Right renal pelvis (tissue), 4 donors: ENCODE measurements at regions not wholly inside any gene's neighbourhood (a gene's known extent, or its start where the extent isn't known, plus 50 kb on each side); places are given as distances from the start of the nearest gene placed in this dataset.
"Not testable (repeated sequence)": the region's sequence is repeated elsewhere in the genome, so short reads cannot be mapped to it uniquely, and the experiment has no call there.

ENCODE experiments used
- DNase-seq, 4 donors: peaks; one replicate each; pipeline ENCODE4 v3.0.0-alpha.2; 2013; ENCODE audit warnings: low read depth in 4 of 4, low spot score in 3 of 4, missing footprints in 1 of 4

- no peak for DNase-seq
Observed at GRCh38 chr15:35286721-35287120, 201.6 kb upstream of the NANOGP8 start.

DNA sequence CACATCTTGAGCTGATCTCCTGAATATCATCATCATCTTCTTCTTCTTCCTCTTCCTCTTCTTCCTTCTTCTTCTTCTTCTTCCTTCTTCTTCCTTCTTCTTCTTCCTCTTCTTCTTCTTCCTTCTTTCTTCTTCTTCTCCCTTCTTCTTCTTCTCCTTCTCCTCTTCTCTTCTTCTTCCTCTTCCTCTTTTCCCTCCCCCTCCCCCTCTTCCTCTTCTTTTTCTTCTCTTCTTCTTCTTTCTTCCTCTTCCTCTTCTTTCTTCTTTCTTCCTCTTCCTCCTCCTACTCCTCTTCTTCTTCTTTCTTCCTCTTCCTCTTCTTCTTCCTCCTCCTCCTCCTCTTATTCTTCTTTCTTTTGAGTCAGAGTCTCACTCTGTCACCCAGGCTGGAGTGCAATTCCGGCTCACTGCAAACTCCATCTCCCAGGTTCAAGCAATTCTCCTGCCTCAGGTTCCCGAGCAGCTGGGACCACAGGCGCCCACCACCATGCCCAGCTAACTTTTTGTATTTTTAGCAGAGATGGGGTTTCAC lies 197.9 kb upstream of the NANOGP8 start:
- no peak for DNase-seq

GRCh38 chr15:35281515-35281914 lies 196.4 kb upstream of the NANOGP8 start:
- no peak for DNase-seq

DNA sequence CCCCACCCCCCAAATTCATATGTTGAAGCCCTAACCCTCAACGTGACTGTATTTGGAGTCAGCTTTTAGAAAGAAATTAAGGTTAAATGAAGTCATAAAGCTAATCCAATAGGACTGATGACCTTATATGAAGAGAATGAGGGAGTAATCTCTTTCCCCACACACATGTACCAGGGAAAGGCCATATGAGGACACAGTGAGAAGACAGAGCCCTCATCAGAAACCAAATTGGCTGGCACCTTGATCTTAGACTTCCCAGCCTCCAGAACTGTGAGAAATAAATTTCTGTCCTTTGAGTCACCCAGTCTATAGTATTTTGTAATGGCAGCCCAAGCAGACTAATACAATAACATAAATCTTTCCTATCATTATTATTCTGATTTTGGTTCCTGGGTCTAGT lies 194.7 kb upstream of the NANOGP8 start:
- DNase-seq: no peak

DNA sequence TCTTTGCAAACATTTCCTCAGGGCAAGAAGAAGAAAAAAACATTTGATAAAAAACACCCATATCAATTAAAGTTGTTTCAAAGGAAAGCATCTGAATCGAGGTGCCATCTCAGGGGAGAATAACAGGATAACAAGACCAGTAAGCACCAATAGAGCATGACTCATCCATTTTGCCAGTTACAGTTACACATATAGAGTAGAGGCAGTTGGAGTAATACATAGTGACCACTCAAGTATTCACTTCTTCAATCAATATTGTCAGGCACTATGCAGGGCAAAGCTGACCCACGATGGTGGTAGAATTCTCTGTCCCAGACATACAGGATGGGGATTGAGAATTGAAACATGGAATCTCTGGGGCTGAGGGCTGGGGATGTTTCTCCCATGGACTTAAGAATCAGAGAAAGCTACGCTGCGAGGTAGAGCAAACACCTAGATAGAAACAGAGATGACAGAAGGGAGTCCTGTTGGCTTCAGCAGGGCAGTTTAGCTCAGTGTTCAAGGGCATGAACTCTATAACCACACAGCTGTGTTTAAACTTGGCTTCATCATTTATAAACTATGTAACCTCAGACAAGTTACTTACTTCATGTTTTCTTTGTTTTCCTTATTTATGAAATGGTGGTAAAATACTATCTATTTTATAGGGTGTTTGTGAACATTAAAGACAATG lies 186.4 kb upstream of the NANOGP8 start:
- no peak for DNase-seq

GRCh38 chr15:35260941-35261340 lies 175.8 kb upstream of the NANOGP8 start:
- no peak for DNase-seq

DNA sequence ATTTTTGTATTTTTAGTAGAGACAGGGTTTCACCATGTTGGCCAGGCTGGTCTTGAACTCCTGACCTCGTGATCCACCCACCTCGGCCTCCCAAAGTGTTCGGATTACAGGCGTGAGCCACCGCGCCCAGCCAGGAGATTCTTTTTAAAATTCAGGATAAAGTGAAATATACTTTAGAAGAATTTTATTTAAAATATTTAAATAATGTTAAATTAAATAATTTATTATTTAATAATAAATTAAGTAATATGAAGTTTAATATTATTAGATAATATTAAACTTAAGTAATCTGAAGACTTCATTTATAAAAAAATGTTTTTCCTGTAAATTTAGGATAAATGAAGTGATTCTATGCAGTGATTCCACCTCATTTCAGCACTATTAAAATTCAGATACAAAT lies 175.2 kb upstream of the NANOGP8 start:
- DNase-seq: not testable (repeated sequence)

- no peak for DNase-seq
Observed at GRCh38 chr15:35256551-35256950, 171.5 kb upstream of the NANOGP8 start.

- no peak for DNase-seq
Observed at GRCh38 chr15:35256141-35256540, 171.0 kb upstream of the NANOGP8 start.

GRCh38 chr15:35254908-35255307 lies 169.8 kb upstream of the NANOGP8 start:
- DNase-seq: not testable (repeated sequence)

DNA sequence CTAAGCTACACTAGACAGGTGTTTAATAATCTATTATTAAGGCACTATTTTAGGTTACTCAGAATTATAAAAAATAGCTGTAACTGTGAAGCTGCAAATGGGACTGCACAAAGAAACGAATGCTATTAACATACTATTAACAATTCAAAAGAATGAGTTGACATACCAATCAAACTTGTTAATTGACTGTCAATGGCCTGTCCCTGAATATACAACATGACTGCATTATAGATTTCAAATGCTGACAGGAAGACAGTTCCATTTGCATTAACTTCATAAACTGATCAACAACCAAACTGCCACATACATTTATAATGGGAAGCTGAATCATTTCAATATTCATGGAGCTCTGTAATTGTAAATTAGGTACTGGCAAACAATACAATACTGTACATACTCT lies 169.0 kb upstream of the NANOGP8 start:
- DNase-seq: no peak

- no peak for DNase-seq
Observed at GRCh38 chr15:35252351-35252865, 167.3 kb upstream of the NANOGP8 start.

DNA sequence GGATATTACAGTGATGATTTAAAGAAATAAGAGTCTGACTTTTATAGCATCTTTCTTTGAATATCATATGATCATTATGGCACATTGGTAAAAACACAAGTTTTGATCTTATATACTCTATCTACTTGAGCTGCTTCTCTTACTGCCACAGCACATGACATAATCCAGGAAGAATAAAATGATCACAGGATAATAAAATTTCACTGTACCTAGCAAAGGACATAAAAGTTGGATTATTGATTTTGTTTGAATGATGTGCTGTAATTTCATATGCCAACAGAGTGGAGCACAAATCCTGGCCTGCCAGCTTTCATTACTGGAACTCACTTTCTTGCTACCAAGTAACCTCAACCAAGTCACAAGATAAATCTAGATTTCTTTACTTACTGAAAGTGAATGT lies 162.1 kb upstream of the NANOGP8 start:
- no peak for DNase-seq

GRCh38 chr15:35246451-35246850 lies 161.4 kb upstream of the NANOGP8 start:
- no peak for DNase-seq

GRCh38 chr15:35245681-35246080 lies 160.6 kb upstream of the NANOGP8 start:
- DNase-seq: not testable (repeated sequence)

- no peak for DNase-seq
Observed at GRCh38 chr15:35244227-35244626, 159.1 kb upstream of the NANOGP8 start.

DNA sequence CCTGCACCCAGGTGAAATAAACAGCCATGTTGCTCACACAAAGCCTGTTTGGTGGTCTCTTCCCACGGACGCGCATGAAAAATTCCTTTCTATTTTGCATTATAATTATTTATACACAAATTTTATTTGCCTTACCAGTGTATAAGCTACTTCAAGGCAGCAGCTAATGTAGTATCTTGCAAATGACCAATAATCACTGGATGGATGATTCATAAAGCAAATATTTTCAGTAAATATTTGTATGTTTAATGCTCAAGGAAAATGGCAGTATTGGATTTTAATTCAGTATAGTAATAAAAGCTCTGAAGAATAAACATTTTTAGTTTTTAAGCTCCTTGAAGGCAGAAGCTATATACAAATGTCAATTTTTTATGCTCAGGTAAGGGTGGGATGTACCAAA lies 158.7 kb upstream of the NANOGP8 start:
- no peak for DNase-seq

GRCh38 chr15:35239693-35240092 lies 154.6 kb upstream of the NANOGP8 start:
- not testable (repeated sequence) for DNase-seq

- not testable (repeated sequence) for DNase-seq
Observed at GRCh38 chr15:35238448-35238847, 153.4 kb upstream of the NANOGP8 start.

- DNase-seq: no peak
Observed at GRCh38 chr15:35229085-35229484, 144.0 kb upstream of the NANOGP8 start.

DNA sequence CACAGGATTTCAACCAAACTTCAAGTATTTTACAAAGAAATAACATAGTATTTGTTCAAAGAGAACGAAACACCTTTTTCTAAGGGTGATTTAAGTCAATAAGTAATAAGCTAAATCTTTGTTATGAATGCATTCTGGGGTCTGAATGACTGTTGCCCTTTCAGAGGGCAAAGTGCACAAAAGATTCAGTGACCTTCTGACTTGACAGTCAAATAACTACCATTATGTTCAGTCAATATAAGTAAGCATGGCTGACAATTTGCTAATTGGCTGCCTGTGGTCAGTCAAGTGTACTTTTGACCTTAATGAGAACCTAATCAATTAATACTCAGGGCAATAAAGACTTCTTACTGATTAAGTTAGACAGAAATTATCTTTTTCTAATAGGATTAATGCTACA lies 133.1 kb upstream of the NANOGP8 start:
- no peak for DNase-seq

DNA sequence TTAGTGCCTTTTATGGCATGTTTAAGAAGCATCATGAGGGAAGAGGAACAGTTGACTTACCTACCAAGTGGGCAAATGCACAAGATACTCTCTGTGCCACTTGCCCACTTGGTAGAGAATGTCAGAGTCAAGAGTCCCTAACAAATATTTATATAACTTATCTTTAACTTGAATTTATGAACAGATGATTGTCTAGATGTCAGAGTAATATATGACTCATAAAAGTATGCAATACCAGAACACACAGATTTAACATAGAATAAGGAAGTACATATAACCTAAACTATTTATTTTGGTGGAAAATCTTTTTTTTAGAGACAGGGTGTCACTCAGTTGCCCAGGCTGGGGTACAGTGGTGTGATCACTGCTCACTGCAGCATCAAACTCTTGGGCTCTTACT lies 130.0 kb upstream of the NANOGP8 start:
- DNase-seq: no peak
